Activated naive CD4-positive, alpha-beta T cell treated with anti-CD3 and anti-CD28 coated beads, Interleukin-2, amount 50 U/mL, for 24 hours (primary cell): ENCODE measurements at regions not wholly inside any gene's neighbourhood (a gene's known extent, or its start where the extent isn't known, plus 50 kb on each side); places are given as distances from the start of the nearest gene placed in this dataset.

Experiments
- H3K27ac Mint-ChIP-seq: one replicate; pipeline ENCODE4 v1.8.0; 2021; ENCODE audit warnings: mild to moderate bottlenecking, mixed read lengths
- H3K27me3 Mint-ChIP-seq: one replicate; pipeline ENCODE4 v1.8.0; 2021; ENCODE audit warnings: mixed read lengths
- H3K36me3 Mint-ChIP-seq: one replicate; pipeline ENCODE4 v1.8.0; 2021; ENCODE audit warnings: mixed read lengths
- H3K4me1 Mint-ChIP-seq: one replicate; pipeline ENCODE4 v1.8.0; 2021; ENCODE audit warnings: mixed read lengths
- H3K4me3 Mint-ChIP-seq: one replicate; pipeline ENCODE4 v1.8.0; 2021; ENCODE audit warnings: mild to moderate bottlenecking, mixed read lengths
- H3K9me3 Mint-ChIP-seq: one replicate; pipeline ENCODE4 v1.8.0; 2021; ENCODE audit warnings: mixed read lengths

- Mint-ChIP-seq H3K4me3 (no peak overlapping the region), H3K27me3 (peaks cover 11% of the 10 kb centered on the region), H3K9me3 (no peaks in the 10 kb centered on the region)
Measured at GRCh38 chr16:9258423-9259051, 167.1 kb downstream of the HAPSTR1 start.

GRCh38 chr16:9259914-9260608 is 168.6 kb downstream of the HAPSTR1 start:
- H3K27ac Mint-ChIP-seq: no peak overlapping the region
- H3K4me3 Mint-ChIP-seq: no peak overlapping the region
- H3K4me1 Mint-ChIP-seq: no peaks in the 10 kb centered on the region
- no peaks in the 10 kb centered on the region for H3K9me3 Mint-ChIP-seq
- H3K36me3 Mint-ChIP-seq: no peaks in the 10 kb centered on the region
- H3K27me3 Mint-ChIP-seq: peaks cover 8% of the 10 kb centered on the region

More at GRCh38 chr16:9258423-9259051, 167.1 kb downstream of the HAPSTR1 start:
- Mint-ChIP-seq H3K36me3 (no peaks in the 10 kb centered on the region), H3K4me1 (no peaks in the 10 kb centered on the region), H3K27ac (no peak overlapping the region)

DNA sequence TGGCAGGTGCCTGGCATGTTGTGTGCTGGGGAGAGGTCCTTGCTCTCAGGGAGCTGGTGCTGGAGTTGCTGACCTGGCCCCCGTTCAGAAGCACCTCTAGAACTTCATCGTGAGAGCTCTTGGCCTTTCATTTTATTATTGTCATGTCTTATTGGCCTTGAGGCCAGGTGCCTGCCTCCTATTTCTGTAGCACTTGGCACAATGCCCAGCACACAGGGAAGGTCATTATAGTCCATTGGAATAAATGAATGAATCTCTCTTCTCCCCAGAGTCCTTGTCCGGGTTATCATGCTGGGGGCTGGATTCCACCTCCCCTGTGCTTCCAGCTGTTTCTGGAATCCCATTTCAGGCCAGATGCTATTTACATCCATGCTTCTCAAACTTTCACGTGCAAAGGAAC is 169.2 kb downstream of the HAPSTR1 start:
- Mint-ChIP-seq H3K27me3 (peaks cover 8% of the 10 kb centered on the region), H3K4me3 (no peak overlapping the region), H3K4me1 (no peaks in the 10 kb centered on the region), H3K9me3 (no peaks in the 10 kb centered on the region), H3K27ac (no peak overlapping the region), H3K36me3 (no peaks in the 10 kb centered on the region)

- Mint-ChIP-seq H3K4me3 (no peak overlapping the region), H3K4me1 (no peaks in the 10 kb centered on the region), H3K9me3 (no peaks in the 10 kb centered on the region), H3K27ac (no peak overlapping the region), H3K27me3 (peaks cover 5% of the 10 kb centered on the region), H3K36me3 (no peaks in the 10 kb centered on the region)
Measured at GRCh38 chr16:9261376-9261775, 169.9 kb downstream of the HAPSTR1 start.

- Mint-ChIP-seq H3K4me3 (no peak overlapping the region), H3K4me1 (no peaks in the 10 kb centered on the region), H3K36me3 (no peaks in the 10 kb centered on the region), H3K27ac (no peak overlapping the region), H3K9me3 (no peaks in the 10 kb centered on the region), H3K27me3 (peaks cover under 1% of the 10 kb centered on the region)
Measured at GRCh38 chr16:9262941-9263715, 171.7 kb downstream of the HAPSTR1 start.

DNA sequence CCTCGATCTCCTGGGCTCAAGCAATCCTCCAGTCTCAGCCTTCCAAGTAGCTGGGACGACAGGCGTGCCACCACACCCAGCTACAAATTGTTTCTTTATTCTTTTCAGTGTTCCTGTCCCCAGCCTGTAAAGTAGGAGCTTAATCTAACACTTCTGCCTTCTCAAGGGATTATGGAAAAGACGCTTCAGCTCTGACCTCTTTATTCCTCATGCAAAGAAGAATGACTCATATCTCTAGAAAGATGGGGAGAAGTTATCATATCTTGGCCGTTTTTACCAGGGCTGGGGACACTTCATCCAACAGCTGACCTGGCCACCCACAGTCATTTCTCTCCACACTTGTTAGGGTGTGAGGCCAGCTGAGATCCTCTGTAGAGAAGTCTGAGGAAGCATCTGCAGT is 172.6 kb downstream of the HAPSTR1 start:
- Mint-ChIP-seq H3K4me3 (no peak overlapping the region), H3K36me3 (no peaks in the 10 kb centered on the region), H3K27me3 (peaks cover 2% of the 10 kb centered on the region), H3K9me3 (no peaks in the 10 kb centered on the region), H3K27ac (no peak overlapping the region), H3K4me1 (no peaks in the 10 kb centered on the region)

DNA sequence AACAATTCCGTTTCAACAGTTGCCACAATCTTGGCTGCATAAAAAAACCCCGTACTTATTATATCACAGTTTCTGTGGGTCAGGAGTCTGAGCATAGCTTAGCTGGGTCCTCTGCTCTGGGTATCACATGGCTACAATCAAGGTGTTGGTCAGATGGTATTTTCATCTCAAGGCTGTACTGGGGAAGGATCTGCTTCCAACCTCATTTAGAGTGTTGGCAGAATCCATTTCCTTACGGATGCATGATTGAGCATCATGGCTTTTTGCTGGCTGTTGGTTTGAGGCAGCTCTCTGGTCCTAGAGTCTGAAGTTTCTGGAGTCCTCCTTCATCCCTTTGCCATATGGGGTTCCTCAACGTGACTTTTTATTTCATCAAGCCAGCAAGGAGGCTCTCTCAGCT is 177.0 kb downstream of the HAPSTR1 start:
- Mint-ChIP-seq H3K27ac (no peak overlapping the region), H3K4me3 (no peak overlapping the region), H3K27me3 (peaks cover 3% of the 10 kb centered on the region), H3K9me3 (no peaks in the 10 kb centered on the region), H3K36me3 (no peaks in the 10 kb centered on the region), H3K4me1 (no peaks in the 10 kb centered on the region)

- H3K4me3 Mint-ChIP-seq: no peak overlapping the region
- no peaks in the 10 kb centered on the region for H3K9me3 Mint-ChIP-seq
- H3K36me3 Mint-ChIP-seq: no peaks in the 10 kb centered on the region
- peaks cover 3% of the 10 kb centered on the region for H3K27me3 Mint-ChIP-seq
- H3K27ac Mint-ChIP-seq: no peak overlapping the region
- no peaks in the 10 kb centered on the region for H3K4me1 Mint-ChIP-seq
Measured at GRCh38 chr16:9270424-9270823, 179.0 kb downstream of the HAPSTR1 start.

GRCh38 chr16:9270941-9271340 is 179.5 kb downstream of the HAPSTR1 start:
- Mint-ChIP-seq H3K4me1 (no peaks in the 10 kb centered on the region), H3K4me3 (no peak overlapping the region), H3K9me3 (no peaks in the 10 kb centered on the region), H3K36me3 (no peaks in the 10 kb centered on the region), H3K27me3 (peaks cover 3% of the 10 kb centered on the region), H3K27ac (no peak overlapping the region)

DNA sequence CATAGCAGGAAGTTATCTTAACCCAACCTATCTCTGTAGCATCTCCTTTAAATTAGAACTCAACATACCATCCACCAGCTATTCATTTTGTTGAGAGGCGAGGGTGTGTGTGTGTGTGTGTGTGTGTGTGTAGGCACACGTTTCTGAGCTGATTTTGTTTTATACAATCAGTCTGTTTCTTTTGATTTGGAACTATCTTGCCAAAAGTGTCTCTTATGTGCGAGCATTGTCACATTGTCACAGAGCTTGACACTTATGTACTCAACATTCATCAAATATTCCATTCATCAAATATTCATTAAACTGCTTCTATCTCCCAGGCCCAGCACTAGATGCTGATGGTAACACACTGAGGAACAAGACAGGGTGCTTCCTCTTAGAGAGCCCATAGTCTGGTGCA is 180.4 kb downstream of the HAPSTR1 start:
- no peaks in the 10 kb centered on the region for H3K4me1 Mint-ChIP-seq
- H3K36me3 Mint-ChIP-seq: no peaks in the 10 kb centered on the region
- H3K27me3 Mint-ChIP-seq: peaks cover 3% of the 10 kb centered on the region
- H3K4me3 Mint-ChIP-seq: no peak overlapping the region
- H3K27ac Mint-ChIP-seq: no peak overlapping the region
- H3K9me3 Mint-ChIP-seq: no peaks in the 10 kb centered on the region

DNA sequence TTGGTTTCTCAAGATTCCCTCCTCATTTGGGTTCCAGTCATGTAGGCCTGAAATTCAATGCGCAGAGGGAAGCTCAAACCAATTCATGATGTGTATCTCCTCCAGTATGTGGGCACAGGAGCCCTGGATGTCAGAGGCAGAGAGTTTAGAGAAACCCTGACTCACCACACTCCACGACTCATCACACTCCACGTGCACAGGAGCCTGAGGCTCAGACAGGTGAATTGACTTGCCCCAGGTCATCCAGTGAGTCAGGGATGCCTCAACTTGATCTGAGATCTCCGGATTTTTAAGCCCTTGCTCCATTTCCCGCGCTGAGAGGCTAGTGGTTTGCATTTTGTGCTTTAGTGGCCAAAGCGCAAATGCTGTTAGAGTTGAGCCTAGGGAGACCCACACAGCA is 183.9 kb downstream of the HAPSTR1 start:
- H3K27ac Mint-ChIP-seq: no peak overlapping the region
- peaks cover 3% of the 10 kb centered on the region for H3K27me3 Mint-ChIP-seq
- H3K4me3 Mint-ChIP-seq: no peak overlapping the region
- no peaks in the 10 kb centered on the region for H3K9me3 Mint-ChIP-seq
- H3K36me3 Mint-ChIP-seq: no peaks in the 10 kb centered on the region
- H3K4me1 Mint-ChIP-seq: no peaks in the 10 kb centered on the region

DNA sequence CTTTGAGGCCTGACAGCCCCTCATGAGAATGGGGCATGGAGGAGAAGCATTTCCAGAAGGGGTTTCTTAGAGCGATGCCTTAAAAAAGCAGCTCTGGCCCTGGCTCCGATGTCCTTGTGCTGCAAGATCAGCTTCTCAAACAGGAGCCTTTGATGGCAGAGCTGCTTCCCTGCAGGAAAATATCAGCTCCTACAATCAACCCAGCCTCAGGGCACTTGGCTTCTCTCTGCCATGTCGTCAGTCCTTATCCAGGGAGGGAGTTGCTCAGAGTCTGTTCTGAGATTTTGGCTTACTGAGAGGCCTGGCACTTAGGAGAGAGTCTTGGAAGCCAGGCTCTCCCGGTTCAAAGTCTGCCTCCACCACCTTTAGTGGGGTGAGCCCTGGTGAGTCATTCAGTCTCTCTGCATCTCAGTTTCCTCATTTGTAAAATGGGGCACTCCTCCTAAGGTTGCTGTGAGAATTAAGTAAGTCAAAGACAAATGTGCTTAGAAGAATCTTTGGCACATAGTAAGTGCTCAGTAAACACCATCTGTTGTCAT is 184.4 kb downstream of the HAPSTR1 start:
- Mint-ChIP-seq H3K4me1 (no peaks in the 10 kb centered on the region), H3K4me3 (no peak overlapping the region), H3K9me3 (no peaks in the 10 kb centered on the region), H3K27me3 (peaks cover 3% of the 10 kb centered on the region), H3K27ac (no peak overlapping the region), H3K36me3 (no peaks in the 10 kb centered on the region)

GRCh38 chr16:9279291-9280068 is 188.0 kb downstream of the HAPSTR1 start:
- H3K36me3 Mint-ChIP-seq: no peaks in the 10 kb centered on the region

GRCh38 chr16:9280069-9280466 is 188.6 kb downstream of the HAPSTR1 start:
- Mint-ChIP-seq H3K36me3 (no peaks in the 10 kb centered on the region), H3K4me1 (no peaks in the 10 kb centered on the region), H3K27me3 (peaks cover 3% of the 10 kb centered on the region), H3K9me3 (no peaks in the 10 kb centered on the region), H3K4me3 (no peak overlapping the region), H3K27ac (no peak overlapping the region)

More at GRCh38 chr16:9279291-9280068, 188.0 kb downstream of the HAPSTR1 start:
- no peak overlapping the region for H3K27ac Mint-ChIP-seq
- H3K4me3 Mint-ChIP-seq: no peak overlapping the region
- H3K27me3 Mint-ChIP-seq: peaks cover 3% of the 10 kb centered on the region
- no peaks in the 10 kb centered on the region for H3K4me1 Mint-ChIP-seq
- no peaks in the 10 kb centered on the region for H3K9me3 Mint-ChIP-seq

DNA sequence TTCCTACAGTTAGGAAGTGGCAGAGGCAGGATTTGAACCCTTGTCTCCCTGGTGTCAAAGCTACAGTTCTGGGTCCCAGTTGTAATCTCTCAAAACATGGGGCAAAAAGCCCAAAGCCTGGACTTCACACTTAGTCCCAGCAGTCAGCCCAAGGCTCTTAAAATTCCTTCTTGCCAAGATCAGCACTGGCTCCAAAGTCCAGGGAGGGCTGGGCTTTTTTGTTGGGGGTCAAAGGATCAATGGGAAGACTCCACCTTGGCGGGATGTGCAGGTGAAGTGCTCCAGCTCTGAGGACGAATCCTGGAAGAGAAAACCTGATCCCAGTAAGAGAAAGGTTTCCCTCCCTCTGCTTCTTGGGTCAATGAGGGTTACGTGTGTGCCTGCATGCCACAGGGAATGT is 195.5 kb downstream of the HAPSTR1 start:
- no peaks in the 10 kb centered on the region for H3K9me3 Mint-ChIP-seq
- no peaks in the 10 kb centered on the region for H3K4me1 Mint-ChIP-seq
- no peak overlapping the region for H3K27ac Mint-ChIP-seq
- H3K36me3 Mint-ChIP-seq: no peaks in the 10 kb centered on the region
- peaks cover 2% of the 10 kb centered on the region for H3K27me3 Mint-ChIP-seq
- no peak overlapping the region for H3K4me3 Mint-ChIP-seq
